GM23338 (cell line): ENCODE measurements at regions not wholly inside any gene's neighbourhood (a gene's known extent, or its start where the extent isn't known, plus 50 kb on each side); places are given as distances from the start of the nearest gene placed in this dataset.

Experiments
- ATAC-seq: fragments of 200-7000 bp; cut with Tn5 transposase; 3 replicates; pipeline ENCODE4 v1.9.1; 2020
- DNase-seq: peaks from one replicate; pipeline ENCODE4 v3.0.0-alpha.2; 2015; ENCODE audit warnings: low spot score
- H2AFZ ChIP-seq: fragments of 200-600 bp; sonication (generic); 2 replicates; pipeline ENCODE4 v1.8.0; 2016; ENCODE audit warnings: antibody characterized with exemption, mild to moderate bottlenecking, moderate library complexity
- H3F3A ChIP-seq: fragments of 200-600 bp; sonication (generic); replicated peaks from 2 replicates; pipeline ENCODE4 v1.8.0; 2017; ENCODE audit warnings: antibody characterized with exemption, mixed run types, low read depth
- H3K27ac ChIP-seq: fragments of 200-600 bp; sonication (generic); 2 replicates; pipeline ENCODE4 v1.6.1; 2016; ENCODE audit warnings: low read depth
- H3K27me3 ChIP-seq: fragments of 200-600 bp; sonication (generic); 2 replicates; pipeline ENCODE4 v1.8.0; 2016; ENCODE audit warnings: mild to moderate bottlenecking, mixed run types, moderate library complexity; ENCODE audit not compliant: insufficient read depth
- H3K36me3 ChIP-seq: fragments of 200-600 bp; sonication (generic); 2 replicates; pipeline ENCODE4 v1.8.0; 2016; ENCODE audit warnings: mild to moderate bottlenecking; ENCODE audit not compliant: insufficient read depth
- H3K4me1 ChIP-seq: fragments of 200-600 bp; sonication (generic); 2 replicates; pipeline ENCODE4 v1.8.0; 2016; ENCODE audit warnings: mild to moderate bottlenecking, moderate library complexity; ENCODE audit not compliant: insufficient read depth
- H3K4me2 ChIP-seq: fragments of 200-600 bp; sonication (generic); 2 replicates; pipeline ENCODE4 v1.7.1; 2017; ENCODE audit warnings: mixed run types
- H3K4me3 ChIP-seq: fragments of 200-600 bp; sonication (generic); 2 replicates; pipeline ENCODE4 v1.6.1; 2016; ENCODE audit warnings: mixed run types
- H3K79me2 ChIP-seq: fragments of 200-600 bp; sonication (generic); replicated peaks from 2 replicates; pipeline ENCODE4 v1.8.0; 2017; ENCODE audit warnings: mild to moderate bottlenecking; ENCODE audit not compliant: insufficient read depth
- H3K9me2 ChIP-seq: fragments of 200-600 bp; sonication (generic); 2 replicates; pipeline ENCODE4 v1.8.0; 2017; ENCODE audit not compliant: insufficient read depth
- H4K20me1 ChIP-seq: fragments of 200-600 bp; sonication (generic); replicated peaks from 2 replicates; pipeline ENCODE4 v1.8.0; 2017; ENCODE audit warnings: mild to moderate bottlenecking; ENCODE audit not compliant: insufficient read depth
- H3K27ac Mint-ChIP-seq: 2 replicates; pipeline ENCODE4 v1.8.0; 2020; ENCODE audit warnings: inconsistent platforms, mild to moderate bottlenecking, moderate library complexity, mixed read lengths
- H3K27me3 Mint-ChIP-seq: 3 replicates; pipeline ENCODE4 v1.8.0; 2022; ENCODE audit warnings: low read depth, mild to moderate bottlenecking, moderate library complexity, mixed read lengths, inconsistent platforms; ENCODE audit not compliant: insufficient read depth, poor library complexity
- H3K36me3 Mint-ChIP-seq: 3 replicates; pipeline ENCODE4 v1.8.0; 2021; ENCODE audit warnings: low read depth, mild to moderate bottlenecking, inconsistent platforms, moderate library complexity, mixed read lengths
- H3K4me1 Mint-ChIP-seq: 3 replicates; pipeline ENCODE4 v1.8.0; 2020; ENCODE audit warnings: mild to moderate bottlenecking, inconsistent platforms, mixed read lengths
- H3K4me3 Mint-ChIP-seq: 3 replicates; pipeline ENCODE4 v1.8.0; 2021; ENCODE audit warnings: moderate library complexity, mild to moderate bottlenecking, inconsistent platforms, mixed read lengths
- H3K9me3 Mint-ChIP-seq: 3 replicates; pipeline ENCODE4 v1.8.0; 2020; ENCODE audit warnings: moderate library complexity, mild to moderate bottlenecking, inconsistent platforms, mixed read lengths
- CREB1 ChIP-seq: fragments of 250-450 bp; sonication (Bioruptor Pico); IDR thresholded peaks from 2 replicates; pipeline ENCODE4 v1.5.0; 2020; ENCODE audit warnings: low read depth, mild to moderate bottlenecking, moderate library complexity
- EZH2 ChIP-seq: fragments of 200-600 bp; sonication (generic); IDR thresholded peaks from one replicate; pipeline ENCODE4 v1.8.0; 2017; ENCODE audit warnings: antibody characterized with exemption, mild to moderate bottlenecking, low read depth; ENCODE audit not compliant: unreplicated experiment
- EZH2phosphoT487 ChIP-seq: fragments of 200-600 bp; sonication (generic); IDR thresholded peaks from one replicate; pipeline ENCODE4 v1.8.1; 2018; ENCODE audit warnings: antibody characterized with exemption; ENCODE audit not compliant: unreplicated experiment
- JUNB ChIP-seq: IDR thresholded peaks from one replicate; pipeline ENCODE4 v1.6.1; 2016; ENCODE audit warnings: antibody characterized with exemption; ENCODE audit not compliant: unreplicated experiment
- NANOG ChIP-seq: IDR thresholded peaks from 2 replicates; pipeline ENCODE4 v1.6.1; 2016; ENCODE audit warnings: antibody characterized with exemption, borderline replicate concordance
- POLR2AphosphoS5 ChIP-seq: IDR thresholded peaks from 2 replicates; pipeline ENCODE4 v1.6.1; 2016; ENCODE audit warnings: antibody characterized with exemption, low read depth
- STAT1 ChIP-seq: IDR thresholded peaks from one replicate; pipeline ENCODE4 v1.6.1; 2016; ENCODE audit warnings: antibody characterized with exemption; ENCODE audit not compliant: unreplicated experiment
- ZNF114 ChIP-seq: fragments of 250-450 bp; sonication (Bioruptor Pico); IDR thresholded peaks from 2 replicates; pipeline ENCODE4 v1.5.0; 2020; ENCODE audit warnings: mild to moderate bottlenecking, moderate library complexity
- ZNF331 ChIP-seq: fragments of 250-450 bp; sonication (Bioruptor Pico); IDR thresholded peaks from 2 replicates; pipeline ENCODE4 v1.5.0; 2020; ENCODE audit warnings: low read depth, mild to moderate bottlenecking, moderate library complexity
- TF ChIP-seq, protein P1 (sequence below): fragments of 250-450 bp; sonication (Bioruptor Pico); IDR thresholded peaks from 2 replicates; pipeline ENCODE4 v1.5.0; 2020; ENCODE audit warnings: mild to moderate bottlenecking, moderate library complexity
- TF ChIP-seq, protein P2 (sequence below): IDR thresholded peaks from one replicate; pipeline ENCODE4 v1.6.1; 2018; ENCODE audit warnings: antibody characterized with exemption; ENCODE audit not compliant: unreplicated experiment
- TF ChIP-seq, protein P3 (sequence below): IDR thresholded peaks from 2 replicates; pipeline ENCODE4 v1.6.1; 2016; ENCODE audit warnings: antibody characterized with exemption
- TF ChIP-seq, protein P4 (sequence below), 2 experiments: fragments of 200-600 bp in 1 of 2; sonication (generic) in 1 of 2; conservative IDR thresholded peaks; 2 replicates each; pipeline versions ENCODE4 v1.5.1 to v1.6.1; 2016 to 2017; ENCODE audit warnings: antibody characterized with exemption in 2 of 2, low read depth in 2 of 2, mild to moderate bottlenecking in 2 of 2, moderate library complexity in 1 of 2

DNA sequence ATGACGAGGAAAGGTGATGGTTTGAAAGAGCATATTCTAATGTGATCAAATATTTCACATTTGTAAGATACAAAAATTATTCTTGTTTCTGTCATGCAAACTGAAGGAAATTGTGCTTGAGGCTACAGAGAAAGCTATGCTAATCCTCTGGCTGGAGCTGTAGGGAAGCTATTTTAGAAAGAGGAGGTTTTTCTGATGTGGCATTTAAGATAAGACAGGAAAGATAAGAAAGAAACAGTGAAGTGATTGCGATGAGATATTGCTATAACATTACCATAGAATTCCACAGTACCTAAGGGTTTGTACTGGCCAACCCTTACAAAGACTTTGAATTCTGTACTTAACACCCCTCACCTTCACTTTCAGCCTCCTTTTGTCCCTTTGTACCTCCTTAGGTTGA lies 205.2 kb upstream of the LMCD1 start:
- TF ChIP-seq, protein P1, sequence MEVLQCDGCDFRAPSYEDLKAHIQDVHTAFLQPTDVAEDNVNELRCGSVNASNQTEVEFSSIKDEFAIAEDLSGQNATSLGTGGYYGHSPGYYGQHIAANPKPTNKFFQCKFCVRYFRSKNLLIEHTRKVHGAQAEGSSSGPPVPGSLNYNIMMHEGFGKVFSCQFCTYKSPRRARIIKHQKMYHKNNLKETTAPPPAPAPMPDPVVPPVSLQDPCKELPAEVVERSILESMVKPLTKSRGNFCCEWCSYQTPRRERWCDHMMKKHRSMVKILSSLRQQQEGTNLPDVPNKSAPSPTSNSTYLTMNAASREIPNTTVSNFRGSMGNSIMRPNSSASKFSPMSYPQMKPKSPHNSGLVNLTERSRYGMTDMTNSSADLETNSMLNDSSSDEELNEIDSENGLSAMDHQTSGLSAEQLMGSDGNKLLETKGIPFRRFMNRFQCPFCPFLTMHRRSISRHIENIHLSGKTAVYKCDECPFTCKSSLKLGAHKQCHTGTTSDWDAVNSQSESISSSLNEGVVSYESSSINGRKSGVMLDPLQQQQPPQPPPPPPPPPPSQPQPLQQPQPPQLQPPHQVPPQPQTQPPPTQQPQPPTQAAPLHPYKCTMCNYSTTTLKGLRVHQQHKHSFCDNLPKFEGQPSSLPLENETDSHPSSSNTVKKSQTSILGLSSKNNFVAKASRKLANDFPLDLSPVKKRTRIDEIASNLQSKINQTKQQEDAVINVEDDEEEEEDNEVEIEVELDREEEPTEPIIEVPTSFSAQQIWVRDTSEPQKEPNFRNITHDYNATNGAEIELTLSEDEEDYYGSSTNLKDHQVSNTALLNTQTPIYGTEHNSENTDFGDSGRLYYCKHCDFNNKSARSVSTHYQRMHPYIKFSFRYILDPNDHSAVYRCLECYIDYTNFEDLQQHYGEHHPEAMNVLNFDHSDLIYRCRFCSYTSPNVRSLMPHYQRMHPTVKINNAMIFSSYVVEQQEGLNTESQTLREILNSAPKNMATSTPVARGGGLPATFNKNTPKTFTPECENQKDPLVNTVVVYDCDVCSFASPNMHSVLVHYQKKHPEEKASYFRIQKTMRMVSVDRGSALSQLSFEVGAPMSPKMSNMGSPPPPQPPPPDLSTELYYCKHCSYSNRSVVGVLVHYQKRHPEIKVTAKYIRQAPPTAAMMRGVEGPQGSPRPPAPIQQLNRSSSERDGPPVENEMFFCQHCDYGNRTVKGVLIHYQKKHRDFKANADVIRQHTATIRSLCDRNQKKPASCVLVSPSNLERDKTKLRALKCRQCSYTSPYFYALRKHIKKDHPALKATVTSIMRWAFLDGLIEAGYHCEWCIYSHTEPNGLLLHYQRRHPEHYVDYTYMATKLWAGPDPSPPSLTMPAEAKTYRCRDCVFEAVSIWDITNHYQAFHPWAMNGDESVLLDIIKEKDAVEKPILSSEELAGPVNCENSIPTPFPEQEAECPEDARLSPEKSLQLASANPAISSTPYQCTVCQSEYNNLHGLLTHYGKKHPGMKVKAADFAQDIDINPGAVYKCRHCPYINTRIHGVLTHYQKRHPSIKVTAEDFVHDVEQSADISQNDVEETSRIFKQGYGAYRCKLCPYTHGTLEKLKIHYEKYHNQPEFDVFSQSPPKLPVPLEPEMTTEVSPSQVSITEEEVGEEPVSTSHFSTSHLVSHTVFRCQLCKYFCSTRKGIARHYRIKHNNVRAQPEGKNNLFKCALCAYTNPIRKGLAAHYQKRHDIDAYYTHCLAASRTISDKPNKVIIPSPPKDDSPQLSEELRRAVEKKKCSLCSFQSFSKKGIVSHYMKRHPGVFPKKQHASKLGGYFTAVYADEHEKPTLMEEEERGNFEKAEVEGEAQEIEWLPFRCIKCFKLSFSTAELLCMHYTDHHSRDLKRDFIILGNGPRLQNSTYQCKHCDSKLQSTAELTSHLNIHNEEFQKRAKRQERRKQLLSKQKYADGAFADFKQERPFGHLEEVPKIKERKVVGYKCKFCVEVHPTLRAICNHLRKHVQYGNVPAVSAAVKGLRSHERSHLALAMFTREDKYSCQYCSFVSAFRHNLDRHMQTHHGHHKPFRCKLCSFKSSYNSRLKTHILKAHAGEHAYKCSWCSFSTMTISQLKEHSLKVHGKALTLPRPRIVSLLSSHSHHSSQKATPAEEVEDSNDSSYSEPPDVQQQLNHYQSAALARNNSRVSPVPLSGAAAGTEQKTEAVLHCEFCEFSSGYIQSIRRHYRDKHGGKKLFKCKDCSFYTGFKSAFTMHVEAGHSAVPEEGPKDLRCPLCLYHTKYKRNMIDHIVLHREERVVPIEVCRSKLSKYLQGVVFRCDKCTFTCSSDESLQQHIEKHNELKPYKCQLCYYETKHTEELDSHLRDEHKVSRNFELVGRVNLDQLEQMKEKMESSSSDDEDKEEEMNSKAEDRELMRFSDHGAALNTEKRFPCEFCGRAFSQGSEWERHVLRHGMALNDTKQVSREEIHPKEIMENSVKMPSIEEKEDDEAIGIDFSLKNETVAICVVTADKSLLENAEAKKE = no peak
- TF ChIP-seq, protein P2, sequence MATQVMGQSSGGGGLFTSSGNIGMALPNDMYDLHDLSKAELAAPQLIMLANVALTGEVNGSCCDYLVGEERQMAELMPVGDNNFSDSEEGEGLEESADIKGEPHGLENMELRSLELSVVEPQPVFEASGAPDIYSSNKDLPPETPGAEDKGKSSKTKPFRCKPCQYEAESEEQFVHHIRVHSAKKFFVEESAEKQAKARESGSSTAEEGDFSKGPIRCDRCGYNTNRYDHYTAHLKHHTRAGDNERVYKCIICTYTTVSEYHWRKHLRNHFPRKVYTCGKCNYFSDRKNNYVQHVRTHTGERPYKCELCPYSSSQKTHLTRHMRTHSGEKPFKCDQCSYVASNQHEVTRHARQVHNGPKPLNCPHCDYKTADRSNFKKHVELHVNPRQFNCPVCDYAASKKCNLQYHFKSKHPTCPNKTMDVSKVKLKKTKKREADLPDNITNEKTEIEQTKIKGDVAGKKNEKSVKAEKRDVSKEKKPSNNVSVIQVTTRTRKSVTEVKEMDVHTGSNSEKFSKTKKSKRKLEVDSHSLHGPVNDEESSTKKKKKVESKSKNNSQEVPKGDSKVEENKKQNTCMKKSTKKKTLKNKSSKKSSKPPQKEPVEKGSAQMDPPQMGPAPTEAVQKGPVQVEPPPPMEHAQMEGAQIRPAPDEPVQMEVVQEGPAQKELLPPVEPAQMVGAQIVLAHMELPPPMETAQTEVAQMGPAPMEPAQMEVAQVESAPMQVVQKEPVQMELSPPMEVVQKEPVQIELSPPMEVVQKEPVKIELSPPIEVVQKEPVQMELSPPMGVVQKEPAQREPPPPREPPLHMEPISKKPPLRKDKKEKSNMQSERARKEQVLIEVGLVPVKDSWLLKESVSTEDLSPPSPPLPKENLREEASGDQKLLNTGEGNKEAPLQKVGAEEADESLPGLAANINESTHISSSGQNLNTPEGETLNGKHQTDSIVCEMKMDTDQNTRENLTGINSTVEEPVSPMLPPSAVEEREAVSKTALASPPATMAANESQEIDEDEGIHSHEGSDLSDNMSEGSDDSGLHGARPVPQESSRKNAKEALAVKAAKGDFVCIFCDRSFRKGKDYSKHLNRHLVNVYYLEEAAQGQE = no peak
- no peak for TF ChIP-seq EZH2phosphoT487
- TF ChIP-seq CREB1 (CRISPR knock-in tag) = no peak
- TF ChIP-seq ZNF114 (CRISPR knock-in tag) = no peak
- TF ChIP-seq STAT1 = no peak
- TF ChIP-seq NANOG = no peak
- TF ChIP-seq, protein P3, sequence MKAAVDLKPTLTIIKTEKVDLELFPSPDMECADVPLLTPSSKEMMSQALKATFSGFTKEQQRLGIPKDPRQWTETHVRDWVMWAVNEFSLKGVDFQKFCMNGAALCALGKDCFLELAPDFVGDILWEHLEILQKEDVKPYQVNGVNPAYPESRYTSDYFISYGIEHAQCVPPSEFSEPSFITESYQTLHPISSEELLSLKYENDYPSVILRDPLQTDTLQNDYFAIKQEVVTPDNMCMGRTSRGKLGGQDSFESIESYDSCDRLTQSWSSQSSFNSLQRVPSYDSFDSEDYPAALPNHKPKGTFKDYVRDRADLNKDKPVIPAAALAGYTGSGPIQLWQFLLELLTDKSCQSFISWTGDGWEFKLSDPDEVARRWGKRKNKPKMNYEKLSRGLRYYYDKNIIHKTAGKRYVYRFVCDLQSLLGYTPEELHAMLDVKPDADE = no peak
- no peak for TF ChIP-seq ZNF331
- no peak for TF ChIP-seq POLR2AphosphoS5
- no peak for TF ChIP-seq EZH2
- TF ChIP-seq JUNB = no peak
- TF ChIP-seq, protein P4, sequence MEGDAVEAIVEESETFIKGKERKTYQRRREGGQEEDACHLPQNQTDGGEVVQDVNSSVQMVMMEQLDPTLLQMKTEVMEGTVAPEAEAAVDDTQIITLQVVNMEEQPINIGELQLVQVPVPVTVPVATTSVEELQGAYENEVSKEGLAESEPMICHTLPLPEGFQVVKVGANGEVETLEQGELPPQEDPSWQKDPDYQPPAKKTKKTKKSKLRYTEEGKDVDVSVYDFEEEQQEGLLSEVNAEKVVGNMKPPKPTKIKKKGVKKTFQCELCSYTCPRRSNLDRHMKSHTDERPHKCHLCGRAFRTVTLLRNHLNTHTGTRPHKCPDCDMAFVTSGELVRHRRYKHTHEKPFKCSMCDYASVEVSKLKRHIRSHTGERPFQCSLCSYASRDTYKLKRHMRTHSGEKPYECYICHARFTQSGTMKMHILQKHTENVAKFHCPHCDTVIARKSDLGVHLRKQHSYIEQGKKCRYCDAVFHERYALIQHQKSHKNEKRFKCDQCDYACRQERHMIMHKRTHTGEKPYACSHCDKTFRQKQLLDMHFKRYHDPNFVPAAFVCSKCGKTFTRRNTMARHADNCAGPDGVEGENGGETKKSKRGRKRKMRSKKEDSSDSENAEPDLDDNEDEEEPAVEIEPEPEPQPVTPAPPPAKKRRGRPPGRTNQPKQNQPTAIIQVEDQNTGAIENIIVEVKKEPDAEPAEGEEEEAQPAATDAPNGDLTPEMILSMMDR (conservative IDR thresholded peaks at IDR 0.05; ENCODE audit: low read depth in 2 of 2) = no peak
- Histone ChIP-seq H3K9me2 (0 out of 2 replicates have a peak, but pooled peaks cover 3% of the 10 kb centered on the region), H3K79me2 (no peaks in the 10 kb centered on the region), H3K27ac (no peak overlapping the region), H3K4me2 (no peak overlapping the region), H3K4me1 (no peaks in the 10 kb centered on the region), H3K27me3 (no peaks in the 10 kb centered on the region), H4K20me1 (no peaks in the 10 kb centered on the region), H2AFZ (no peak overlapping the region), H3K36me3 (no peaks in the 10 kb centered on the region), H3F3A (no peaks in the 10 kb centered on the region), H3K4me3 (no peak overlapping the region)
- Mint-ChIP-seq H3K27ac (no peak overlapping the region), H3K36me3 (no peaks in the 10 kb centered on the region), H3K4me3 (no peak overlapping the region), H3K27me3 (no peaks in the 10 kb centered on the region), H3K9me3 (no peaks in the 10 kb centered on the region; the same call in 2 of the 3 replicates), H3K4me1 (peaks cover 7% of the 10 kb centered on the region; the same call in 2 of the 3 replicates)
- DNase-seq (no peak), ATAC-seq (no peak)
